Left hindlimb (tissue), 1 donor: ENCODE measurements at regions not wholly inside any gene's neighbourhood (a gene's known extent, or its start where the extent isn't known, plus 50 kb on each side); places are given as distances from the start of the nearest gene placed in this dataset.
A peak's percentile ranks its signal among the peaks of the same experiment; 100 is the strongest.

Source experiments
- DNase-seq: peaks from one replicate; pipeline ENCODE4 v3.0.0-alpha.2; 2018

- DNase-seq, result no peak
These were observed 280.7 kb upstream of the PLET1 start for GRCh38 chr11:112541140-112542046.

- DNase-seq, result no peak
These were observed 281.8 kb upstream of the PLET1 start for GRCh38 chr11:112542479-112542878.

- DNase-seq, result no peak
These were observed 282.7 kb upstream of the PLET1 start for GRCh38 chr11:112543390-112543789.

GRCh38 chr11:112548641-112549040 lies 288.0 kb upstream of the PLET1 start:
- DNase-seq, result no peak

- no peak for DNase-seq
These were observed 292.6 kb upstream of the PLET1 start for GRCh38 chr11:112553205-112553731.

- DNase-seq, result no peak
These were observed 293.9 kb upstream of the PLET1 start for GRCh38 chr11:112554586-112554985.

- DNase-seq, result no peak
These were observed 295.1 kb upstream of the PLET1 start for GRCh38 chr11:112555491-112556364.

- DNase-seq, result no peak
These were observed 298.0 kb upstream of the PLET1 start for GRCh38 chr11:112558691-112559090.

GRCh38 chr11:112563808-112564207 lies 303.1 kb upstream of the PLET1 start:
- no peak for DNase-seq

GRCh38 chr11:112564228-112564955 lies 303.7 kb upstream of the PLET1 start:
- DNase-seq, result peak; percentile 57

GRCh38 chr11:112565551-112565950 lies 304.9 kb upstream of the PLET1 start:
- no peak for DNase-seq

GRCh38 chr11:112566124-112566523 lies 305.5 kb upstream of the PLET1 start:
- no peak for DNase-seq

- no peak for DNase-seq
These were observed 309.7 kb upstream of the PLET1 start for GRCh38 chr11:112570333-112570732.

- DNase-seq, result no peak
These were observed 318.6 kb upstream of the PLET1 start for GRCh38 chr11:112579282-112579681.

GRCh38 chr11:112580864-112581263 lies 320.2 kb upstream of the PLET1 start:
- no peak for DNase-seq

- no peak for DNase-seq
These were observed 321.1 kb upstream of the PLET1 start for GRCh38 chr11:112581747-112582146.

GRCh38 chr11:112582366-112582765 lies 321.7 kb upstream of the PLET1 start:
- DNase-seq, result no peak

GRCh38 chr11:112583261-112583893 lies 322.7 kb upstream of the PLET1 start:
- DNase-seq, result no peak

GRCh38 chr11:112584672-112585071 lies 324.0 kb upstream of the PLET1 start:
- DNase-seq, result no peak

- DNase-seq, result no peak
These were observed 327.0 kb upstream of the PLET1 start for GRCh38 chr11:112587664-112588063.

GRCh38 chr11:112588252-112588694 lies 327.6 kb upstream of the PLET1 start:
- DNase-seq, result peak; percentile 84

GRCh38 chr11:112589155-112589554 lies 328.5 kb upstream of the PLET1 start:
- no peak for DNase-seq
